Erythroblast (primary cell): ENCODE measurements at regions not wholly inside any gene's neighbourhood (a gene's known extent, or its start where the extent isn't known, plus 50 kb on each side); places are given as distances from the start of the nearest gene placed in this dataset.

Experiments
- GATA1 ChIP-seq: IDR thresholded peaks from 2 replicates; pipeline ENCODE4 v1.6.1; 2011; ENCODE audit warnings: low read depth, mild to moderate bottlenecking, control low read depth, low read length, moderate library complexity
- POLR2A ChIP-seq: IDR thresholded peaks from 2 replicates; pipeline ENCODE4 v1.6.1; 2011; ENCODE audit warnings: mild to moderate bottlenecking, low read length

GRCh38 chr16:66115373-66115772 is 251.1 kb upstream of the CDH5 start:
- TF ChIP-seq POLR2A: no peak
- no peak for TF ChIP-seq GATA1
